SJSA1 (cell line): ENCODE measurements at regions not wholly inside any gene's neighbourhood (a gene's known extent, or its start where the extent isn't known, plus 50 kb on each side); places are given as distances from the start of the nearest gene placed in this dataset.

Experiments used
- DNase-seq, 2 experiments: peaks; one replicate each; pipeline ENCODE4 v3.0.0-alpha.2; 2015 to 2020; ENCODE audit warnings: low spot score in 2 of 2, low read depth in 1 of 2
- H3K27ac ChIP-seq: fragments of 250-450 bp; sonication (Bioruptor Pico); 2 replicates; pipeline ENCODE4 v1.5.1; 2020; ENCODE audit warnings: mild to moderate bottlenecking, moderate library complexity
- H3K27me3 ChIP-seq: fragments of 250-450 bp; sonication (Bioruptor Pico); replicated peaks from 2 replicates; pipeline ENCODE4 v1.5.1; 2020; ENCODE audit warnings: mild to moderate bottlenecking, moderate library complexity
- H3K36me3 ChIP-seq: fragments of 250-450 bp; sonication (Bioruptor Pico); 2 replicates; pipeline ENCODE4 v1.5.1; 2020; ENCODE audit warnings: mild to moderate bottlenecking
- H3K4me1 ChIP-seq: fragments of 250-450 bp; sonication (Bioruptor Pico); replicated peaks from 2 replicates; pipeline ENCODE4 v1.6.1; 2021; ENCODE audit warnings: mild to moderate bottlenecking
- H3K4me3 ChIP-seq: fragments of 250-450 bp; sonication (Bioruptor Pico); 2 replicates; pipeline ENCODE4 v1.5.1; 2020; ENCODE audit warnings: mild to moderate bottlenecking
- H3K9me3 ChIP-seq: fragments of 250-450 bp; sonication (Bioruptor Pico); replicated peaks from 2 replicates; pipeline ENCODE4 v1.5.1; 2020; ENCODE audit warnings: mild to moderate bottlenecking

DNA sequence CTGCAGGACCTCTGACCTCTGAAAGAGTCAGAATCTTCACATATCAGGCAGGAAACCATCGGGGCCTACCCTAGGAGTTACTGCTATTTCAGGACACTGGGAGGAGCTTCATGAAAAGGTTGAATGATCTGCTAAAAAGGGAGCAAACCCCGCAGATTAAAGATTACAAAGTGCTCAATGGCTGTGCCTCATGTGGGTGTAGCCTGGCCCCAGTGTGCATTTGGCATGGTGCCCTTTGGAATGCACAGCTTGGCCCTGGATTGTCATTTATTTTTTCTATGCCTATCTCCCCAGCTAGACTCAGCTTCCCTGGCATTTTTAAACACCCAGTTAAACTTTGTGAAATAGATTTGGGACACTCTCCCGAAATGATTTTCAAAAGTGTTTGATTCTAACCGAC is 368.5 kb upstream of the SPTLC3 start:
- Histone ChIP-seq H3K27ac (no peak overlapping the region), H3K36me3 (no peaks in the 10 kb centered on the region)

DNA sequence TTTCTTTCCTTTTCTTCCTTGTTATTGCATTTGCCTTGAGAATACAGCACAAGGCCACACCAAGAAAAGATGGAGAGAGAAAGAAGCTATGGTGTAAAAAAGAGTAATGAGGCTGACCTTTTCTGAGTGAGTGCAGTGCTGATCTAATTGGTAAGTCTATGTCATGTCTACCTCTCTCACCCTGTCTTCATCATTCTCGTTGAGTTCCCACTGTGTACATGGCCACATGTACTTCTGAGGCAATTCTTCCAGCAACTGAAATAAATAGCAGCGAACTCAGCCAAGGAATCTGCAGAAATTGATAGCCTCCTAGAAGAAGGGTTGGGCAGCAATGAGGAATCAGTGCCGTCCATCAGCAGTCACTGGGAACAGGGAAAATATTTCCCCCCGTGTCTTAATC is 367.2 kb upstream of the SPTLC3 start:
- Histone ChIP-seq H3K9me3 (no peaks in the 10 kb centered on the region), H3K4me3 (no peak overlapping the region), H3K36me3 (no peaks in the 10 kb centered on the region), H3K4me1 (no peaks in the 10 kb centered on the region), H3K27ac (no peak overlapping the region), H3K27me3 (no peaks in the 10 kb centered on the region)
- no peak for DNase-seq

More for the DNA sequence above, 368.5 kb upstream of the SPTLC3 start:
- H3K4me1 ChIP-seq, result no peaks in the 10 kb centered on the region
- no peak for DNase-seq
- H3K9me3 ChIP-seq, result no peaks in the 10 kb centered on the region
- no peak overlapping the region for H3K4me3 ChIP-seq
- H3K27me3 ChIP-seq, result no peaks in the 10 kb centered on the region

DNA sequence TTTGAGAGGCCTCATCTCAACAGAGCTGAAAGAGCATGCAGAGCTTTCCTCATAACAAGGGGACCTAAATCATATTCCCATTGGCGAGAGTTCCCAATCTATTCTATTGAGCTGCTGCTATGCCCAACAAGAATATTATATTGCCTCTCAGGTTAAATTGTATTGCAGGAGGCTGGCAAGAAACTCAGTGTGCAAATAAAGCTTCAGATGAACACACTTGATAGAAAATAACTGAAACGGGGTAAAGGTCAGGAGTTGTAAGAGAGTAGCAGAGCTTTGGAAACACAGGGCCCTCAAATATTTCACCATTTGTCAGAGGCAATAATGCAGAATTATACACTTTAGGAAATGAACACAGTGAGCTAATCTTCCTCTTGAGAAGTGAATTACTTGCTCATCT is 364.3 kb upstream of the SPTLC3 start:
- H3K27ac ChIP-seq, result no peak overlapping the region
- H3K4me3 ChIP-seq, result no peak overlapping the region
- no peaks in the 10 kb centered on the region for H3K4me1 ChIP-seq
- H3K36me3 ChIP-seq, result no peaks in the 10 kb centered on the region
- H3K27me3 ChIP-seq, result no peaks in the 10 kb centered on the region
- H3K9me3 ChIP-seq, result no peaks in the 10 kb centered on the region
- DNase-seq, result no peak

DNA sequence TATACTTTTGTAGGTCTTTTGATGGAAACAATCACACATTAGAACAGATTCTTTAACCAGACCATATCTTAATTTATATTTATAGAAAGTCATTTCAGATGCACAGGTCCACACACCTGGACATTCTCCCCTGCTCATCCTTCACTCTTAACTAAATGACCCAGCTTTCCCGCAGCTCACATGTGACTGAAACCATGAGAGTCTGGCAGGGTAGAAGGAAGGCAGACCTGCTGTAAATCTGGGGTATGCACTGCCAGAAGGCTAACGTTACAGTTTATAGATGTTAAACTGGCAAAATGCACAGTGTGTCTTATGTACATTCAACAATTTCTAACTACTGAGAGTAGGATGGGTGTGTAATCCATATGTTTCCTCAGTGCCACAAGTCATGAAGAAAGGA is 359.5 kb upstream of the SPTLC3 start:
- no peak for DNase-seq
- H3K9me3 ChIP-seq, result no peaks in the 10 kb centered on the region
- H3K4me1 ChIP-seq, result no peaks in the 10 kb centered on the region
- H3K27me3 ChIP-seq, result no peaks in the 10 kb centered on the region
- no peak overlapping the region for H3K4me3 ChIP-seq
- no peaks in the 10 kb centered on the region for H3K36me3 ChIP-seq
- no peak overlapping the region for H3K27ac ChIP-seq

DNA sequence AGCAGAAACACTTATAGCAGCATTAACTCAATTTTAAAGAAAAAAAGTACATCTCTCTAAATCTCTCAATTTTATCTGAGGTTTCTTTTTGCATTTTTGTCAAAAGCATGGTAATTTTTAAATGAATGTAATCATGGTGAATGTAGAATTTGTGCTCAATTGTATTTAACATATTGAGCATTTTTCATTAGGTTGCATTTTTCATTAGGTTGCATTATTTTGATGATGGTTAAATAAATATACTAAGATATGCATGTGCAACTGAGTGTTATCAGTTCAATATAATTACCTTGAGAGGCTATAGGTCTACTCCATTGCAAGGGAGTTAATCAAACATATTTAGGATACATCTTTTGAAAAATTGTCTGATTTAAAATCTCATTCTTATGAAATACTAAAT is 355.1 kb upstream of the SPTLC3 start:
- Histone ChIP-seq H3K27ac (no peak overlapping the region), H3K36me3 (no peaks in the 10 kb centered on the region), H3K4me3 (no peak overlapping the region), H3K27me3 (no peaks in the 10 kb centered on the region), H3K9me3 (no peaks in the 10 kb centered on the region), H3K4me1 (no peaks in the 10 kb centered on the region)
- DNase-seq, result no peak

DNA sequence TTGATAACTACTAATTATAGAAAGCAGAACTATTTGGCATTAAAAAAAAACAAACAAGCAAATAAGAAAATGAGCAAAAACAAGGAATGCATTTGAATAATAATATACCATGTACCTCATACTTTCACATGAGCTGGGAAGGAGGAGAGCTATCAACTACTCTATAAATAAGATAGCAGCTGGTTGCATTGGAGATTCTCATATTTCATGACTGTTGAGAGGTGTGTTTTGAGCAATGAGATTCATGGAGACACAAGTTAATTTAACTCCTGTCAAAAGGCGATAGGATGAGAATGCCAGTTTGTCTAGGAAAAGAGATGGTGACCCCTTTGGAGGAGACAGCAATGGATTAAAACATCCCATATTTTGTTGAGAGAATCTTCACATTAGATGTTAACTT is 348.8 kb upstream of the SPTLC3 start:
- Histone ChIP-seq H3K4me1 (no peaks in the 10 kb centered on the region), H3K27me3 (no peaks in the 10 kb centered on the region), H3K4me3 (no peak overlapping the region)

DNA sequence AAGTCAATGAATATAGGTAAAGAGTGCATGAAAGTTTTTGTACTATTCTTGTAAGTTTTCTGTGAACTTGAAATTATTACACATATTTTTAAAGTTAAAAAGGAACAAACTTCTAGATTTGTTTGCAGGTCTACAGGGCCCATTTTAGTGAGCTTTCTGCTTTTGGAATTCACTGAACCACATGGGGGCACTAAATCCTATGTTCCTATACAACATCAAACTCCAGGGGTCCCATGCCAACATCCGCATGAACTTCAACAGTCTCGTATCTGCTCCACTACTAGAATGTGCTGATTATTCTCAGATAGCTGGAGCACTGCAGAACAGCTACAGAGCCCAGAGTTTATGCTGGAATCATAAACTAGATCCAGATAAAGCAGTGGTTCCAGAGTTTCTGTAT is 347.9 kb upstream of the SPTLC3 start:
- Histone ChIP-seq H3K4me3 (no peak overlapping the region), H3K27ac (no peak overlapping the region), H3K27me3 (no peaks in the 10 kb centered on the region), H3K9me3 (no peaks in the 10 kb centered on the region; the same call in 1 of the 2 replicates), H3K4me1 (no peaks in the 10 kb centered on the region), H3K36me3 (no peaks in the 10 kb centered on the region)
- DNase-seq, result no peak

More for the DNA sequence above, 348.8 kb upstream of the SPTLC3 start:
- Histone ChIP-seq H3K9me3 (no peaks in the 10 kb centered on the region; the same call in 1 of the 2 replicates), H3K36me3 (no peaks in the 10 kb centered on the region), H3K27ac (no peak overlapping the region)
- no peak for DNase-seq

DNA sequence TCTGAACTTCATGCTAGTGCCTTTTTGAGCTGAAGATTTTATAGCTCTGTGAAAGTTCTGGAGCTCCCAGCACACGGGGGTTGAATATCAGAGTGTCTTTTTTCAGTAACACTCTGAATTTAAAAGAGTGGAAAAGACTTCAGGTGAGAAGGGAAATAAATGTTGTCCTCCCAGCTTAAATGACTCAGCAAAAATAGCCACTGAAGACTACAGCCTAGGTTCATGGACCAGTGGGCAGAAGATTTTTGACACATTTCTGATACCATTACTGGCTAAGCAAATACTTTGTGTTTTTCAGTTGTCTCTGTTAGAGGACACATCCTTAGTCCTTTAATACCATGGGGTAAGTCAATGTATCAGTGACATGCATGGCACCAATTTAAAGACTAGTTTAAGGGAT is 338.5 kb upstream of the SPTLC3 start:
- Histone ChIP-seq H3K4me1 (no peaks in the 10 kb centered on the region), H3K27me3 (no peaks in the 10 kb centered on the region), H3K4me3 (no peak overlapping the region), H3K27ac (no peak overlapping the region), H3K36me3 (no peaks in the 10 kb centered on the region), H3K9me3 (no peaks in the 10 kb centered on the region; the same call in 1 of the 2 replicates)
- DNase-seq, result no peak

DNA sequence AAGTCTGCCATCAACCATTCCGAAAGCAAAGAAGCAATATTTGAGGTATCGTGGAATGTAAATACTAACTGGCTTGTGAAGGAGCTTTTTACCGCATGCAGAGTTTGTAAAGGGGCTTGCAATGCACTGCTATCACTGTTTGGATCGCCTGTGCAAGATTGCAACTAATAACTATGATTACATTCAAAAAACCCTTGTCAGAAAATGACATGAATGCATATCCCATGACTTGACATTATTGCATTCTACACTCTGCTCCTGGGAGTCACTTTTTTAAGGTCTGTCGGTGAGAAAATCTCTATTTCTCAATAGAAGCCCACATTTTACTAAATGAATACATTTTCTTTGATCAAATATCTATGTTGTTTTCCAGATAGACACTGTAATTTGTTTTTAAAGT is 335.4 kb upstream of the SPTLC3 start:
- no peaks in the 10 kb centered on the region for H3K4me1 ChIP-seq

DNA sequence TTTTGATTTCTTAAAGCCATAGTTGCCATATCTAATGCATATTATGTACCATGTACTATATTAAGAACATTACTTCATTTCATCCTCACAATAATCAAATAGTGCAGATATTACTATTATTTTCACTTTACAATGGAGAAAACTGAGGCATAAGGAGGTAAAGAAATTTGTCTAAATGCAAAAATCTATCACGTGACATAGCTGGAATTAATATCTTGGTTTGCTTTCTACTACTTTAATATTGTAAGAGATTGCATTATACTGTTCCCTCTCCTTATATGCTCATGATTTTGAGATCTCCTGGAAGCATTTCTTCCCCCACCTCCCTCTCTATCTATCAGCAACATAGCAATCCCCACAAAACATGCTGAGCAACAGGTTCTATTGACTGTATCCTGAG is 330.8 kb upstream of the SPTLC3 start:
- Histone ChIP-seq H3K4me3 (no peak overlapping the region), H3K27ac (no peak overlapping the region), H3K9me3 (0 out of 2 replicates have a peak, but pooled peaks cover 3% of the 10 kb centered on the region), H3K27me3 (no peaks in the 10 kb centered on the region), H3K4me1 (no peaks in the 10 kb centered on the region), H3K36me3 (no peaks in the 10 kb centered on the region)
- DNase-seq, result no peak

More for the DNA sequence above, 335.4 kb upstream of the SPTLC3 start:
- no peak overlapping the region for H3K4me3 ChIP-seq
- H3K27me3 ChIP-seq, result no peaks in the 10 kb centered on the region
- H3K36me3 ChIP-seq, result no peaks in the 10 kb centered on the region
- DNase-seq, result no peak
- H3K27ac ChIP-seq, result no peak overlapping the region
- H3K9me3 ChIP-seq, result peaks cover 3% of the 10 kb centered on the region; the same call in 1 of the 2 replicates

DNA sequence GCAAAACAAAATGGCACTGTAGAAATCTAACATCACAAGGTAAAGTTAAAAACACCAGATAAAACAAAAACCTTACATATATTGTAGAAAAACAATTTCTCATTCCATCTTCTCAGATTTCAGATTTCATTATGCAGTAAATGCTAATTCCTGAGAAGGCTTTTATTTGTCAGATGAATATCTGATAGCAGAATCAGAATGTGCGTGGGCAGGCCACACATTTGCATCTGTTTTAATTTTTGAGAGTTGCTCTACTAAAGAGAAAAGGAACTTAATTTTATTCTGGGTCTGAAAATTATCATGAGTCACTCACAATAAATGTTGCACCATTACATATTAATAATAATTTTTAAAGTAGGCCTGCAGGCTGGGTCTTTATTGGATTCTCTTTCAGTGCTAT is 329.3 kb upstream of the SPTLC3 start:
- Histone ChIP-seq H3K27ac (no peak overlapping the region), H3K4me3 (no peak overlapping the region), H3K9me3 (0 out of 2 replicates have a peak, but pooled peaks cover 3% of the 10 kb centered on the region), H3K36me3 (no peaks in the 10 kb centered on the region), H3K27me3 (no peaks in the 10 kb centered on the region), H3K4me1 (no peaks in the 10 kb centered on the region)
- no peak for DNase-seq

DNA sequence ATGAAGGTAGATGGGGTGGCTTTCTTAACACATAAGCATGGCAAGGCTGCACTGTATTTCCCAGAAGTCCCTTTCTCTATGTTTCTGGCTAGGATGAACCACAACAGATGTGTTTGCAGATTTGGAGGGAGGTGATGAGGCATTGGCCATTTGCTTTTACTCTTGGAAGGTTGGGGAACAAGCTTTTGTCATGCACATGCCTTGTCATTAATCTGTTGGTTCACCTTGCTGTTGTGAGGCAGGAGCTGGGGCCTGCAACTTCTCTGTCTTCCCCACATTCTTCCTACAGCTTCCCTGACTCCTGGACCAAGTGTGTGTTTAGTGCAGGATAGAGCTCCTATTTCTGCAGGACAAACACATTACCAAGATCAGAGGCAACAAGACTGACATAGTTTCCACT is 326.2 kb upstream of the SPTLC3 start:
- no peak overlapping the region for H3K27ac ChIP-seq
- no peaks in the 10 kb centered on the region for H3K27me3 ChIP-seq
- H3K4me1 ChIP-seq, result no peaks in the 10 kb centered on the region
- no peak for DNase-seq
- H3K9me3 ChIP-seq, result peaks cover 3% of the 10 kb centered on the region; the same call in 1 of the 2 replicates
- no peak overlapping the region for H3K4me3 ChIP-seq
- H3K36me3 ChIP-seq, result no peaks in the 10 kb centered on the region

DNA sequence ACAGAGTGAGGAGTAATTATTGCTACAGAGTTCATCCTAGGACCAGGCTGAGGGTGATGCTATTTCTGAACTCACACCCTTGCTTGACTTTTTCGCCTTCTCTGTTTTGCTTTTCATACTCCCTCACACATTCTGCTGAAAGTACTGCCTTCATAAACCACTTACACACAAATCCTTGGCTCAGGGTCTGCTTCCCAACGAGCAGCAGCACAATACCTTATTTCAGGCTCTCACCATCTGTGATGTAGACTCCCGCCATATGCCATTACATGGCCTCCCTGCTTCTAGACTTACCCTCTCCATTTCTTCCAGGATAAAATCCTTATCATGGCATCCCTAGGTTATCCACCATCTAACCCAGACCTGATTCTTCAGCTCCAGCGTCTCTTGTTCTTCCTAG is 321.3 kb upstream of the SPTLC3 start:
- Histone ChIP-seq H3K4me3 (no peak overlapping the region), H3K4me1 (no peaks in the 10 kb centered on the region), H3K27me3 (no peaks in the 10 kb centered on the region), H3K27ac (no peak overlapping the region), H3K9me3 (peaks cover 3% of the 10 kb centered on the region), H3K36me3 (no peaks in the 10 kb centered on the region)
- no peak for DNase-seq

DNA sequence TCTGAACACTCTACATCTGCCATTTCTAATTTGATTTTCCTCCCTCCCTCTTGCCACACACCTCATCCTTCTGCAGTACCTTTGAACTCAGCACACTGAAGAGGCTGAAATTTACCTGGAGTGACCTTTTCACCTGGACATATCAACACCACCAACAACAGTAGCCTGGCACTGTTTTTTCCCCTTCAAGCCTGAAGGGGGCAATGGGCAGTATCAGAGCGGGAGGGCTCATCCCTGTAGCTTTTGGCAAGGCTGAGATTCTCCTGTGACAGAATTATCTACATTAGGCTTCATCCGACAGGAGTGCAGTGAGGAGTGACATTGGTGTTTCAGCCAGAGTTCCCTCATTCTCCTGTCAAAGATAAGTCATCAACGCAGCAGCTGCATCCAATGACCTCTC is 312.8 kb upstream of the SPTLC3 start:
- Histone ChIP-seq H3K36me3 (no peaks in the 10 kb centered on the region), H3K27me3 (no peaks in the 10 kb centered on the region), H3K4me1 (no peaks in the 10 kb centered on the region), H3K9me3 (no peaks in the 10 kb centered on the region), H3K4me3 (no peak overlapping the region), H3K27ac (no peak overlapping the region)
- DNase-seq, result no peak

DNA sequence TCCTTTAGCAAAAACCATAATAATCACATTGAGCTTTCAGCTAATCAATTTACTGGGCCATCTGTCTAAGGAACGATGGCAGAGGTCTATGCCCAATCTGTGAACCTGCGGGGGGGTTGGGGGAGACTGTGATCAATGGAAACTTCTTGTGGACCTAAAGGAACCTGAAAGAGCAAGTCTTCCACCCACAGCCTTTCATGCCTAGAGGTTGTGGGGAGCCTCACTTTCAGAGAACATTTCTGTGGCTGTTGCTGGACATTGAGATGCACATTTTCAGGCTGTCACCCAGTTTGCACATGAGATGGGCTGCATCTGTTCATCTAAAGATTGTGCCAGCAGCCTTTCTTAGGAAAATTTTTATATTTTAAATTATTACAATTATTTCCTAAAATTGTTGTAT is 310.0 kb upstream of the SPTLC3 start:
- Histone ChIP-seq H3K4me3 (no peak overlapping the region), H3K27ac (no peak overlapping the region), H3K27me3 (no peaks in the 10 kb centered on the region), H3K36me3 (no peaks in the 10 kb centered on the region), H3K4me1 (no peaks in the 10 kb centered on the region), H3K9me3 (no peaks in the 10 kb centered on the region; the same call in 1 of the 2 replicates)
- no peak for DNase-seq
